ENCODE measurements at regions not wholly inside any gene's neighbourhood (a gene's known extent, or its start where the extent isn't known, plus 50 kb on each side); places are given as distances from the start of the nearest gene placed in this dataset.

DNA sequence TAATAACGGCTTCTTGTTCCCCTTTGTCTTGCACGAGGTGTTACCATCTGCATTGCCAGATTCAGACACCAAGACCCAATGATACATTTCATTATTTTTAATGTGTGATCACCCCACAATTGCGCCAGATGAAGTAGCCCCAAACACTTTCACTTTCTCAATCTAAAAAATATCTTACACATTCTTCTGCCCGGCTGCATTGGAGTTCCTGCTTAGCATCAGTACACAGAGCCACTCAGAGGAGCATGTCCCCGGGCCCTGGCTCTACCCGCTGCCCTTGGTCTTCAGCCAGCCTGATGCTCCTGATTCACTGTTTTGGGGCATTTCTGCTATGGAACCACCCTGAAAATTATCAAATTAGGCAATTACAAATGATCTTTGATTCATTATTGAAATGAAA is 66.0 kb upstream of the TENM3 start:
- Histone ChIP-seq H3K4me1 (ENCODE audit: insufficient read depth, low read length) (peaks cover 43% of the 10 kb centered on the region), H3K4me3 (ENCODE audit: low read length) (no peak overlapping the region), H3K9ac (ENCODE audit: low read depth, low read length) (no peak overlapping the region), H3K27ac (ENCODE audit: low read depth, low read length) (no peak overlapping the region), H3K9me3 (ENCODE audit: insufficient read depth, low read depth, low read length) (no peaks in the 10 kb centered on the region), H3K27me3 (ENCODE audit: insufficient read depth, low read length) (no peaks in the 10 kb centered on the region), H3K36me3 (ENCODE audit: insufficient read depth, low read length) (no peaks in the 10 kb centered on the region)
- WGBS = 92% methylated on average over 6 of the region's 6 CpGs

DNA sequence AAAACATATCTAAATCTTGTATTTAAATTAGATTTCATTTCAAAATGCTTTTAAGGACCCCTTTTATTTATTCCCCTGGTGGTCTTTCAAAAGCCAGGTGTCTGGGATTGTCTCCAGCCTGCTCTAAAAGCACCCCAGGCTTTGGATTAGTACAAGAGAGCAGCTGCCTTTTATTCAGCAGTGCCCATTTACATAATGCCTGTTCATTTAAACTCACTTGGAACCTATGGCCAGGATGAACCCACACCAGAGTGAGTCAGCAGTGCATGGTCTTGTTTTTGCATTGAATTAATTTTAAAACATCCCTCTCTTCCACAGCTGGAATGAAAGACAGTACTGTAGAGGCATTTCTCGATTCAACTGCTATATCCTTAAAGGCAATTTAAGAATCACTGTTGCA is 64.1 kb upstream of the TENM3 start:
- Histone ChIP-seq H3K9me3 (ENCODE audit: insufficient read depth, low read depth, low read length) (no peaks in the 10 kb centered on the region), H3K27ac (ENCODE audit: low read depth, low read length) (peak overlapping the region; percentile 51; the same call in 1 of the 2 replicates), H3K4me3 (ENCODE audit: low read length) (no peak overlapping the region), H3K36me3 (ENCODE audit: insufficient read depth, low read length) (no peaks in the 10 kb centered on the region), H3K4me1 (ENCODE audit: insufficient read depth, low read length) (peaks cover 43% of the 10 kb centered on the region), H3K9ac (ENCODE audit: low read depth, low read length) (peak overlapping the region; percentile 10; the same call in 1 of the 2 replicates), H3K27me3 (ENCODE audit: insufficient read depth, low read length) (no peaks in the 10 kb centered on the region)
- WGBS = 100% methylated on average over 1 of the region's 1 CpG

- Histone ChIP-seq H3K4me3 (ENCODE audit: low read length) (no peak overlapping the region), H3K36me3 (ENCODE audit: insufficient read depth, low read length) (no peaks in the 10 kb centered on the region), H3K9ac (ENCODE audit: low read depth, low read length) (no peak overlapping the region), H3K27me3 (ENCODE audit: insufficient read depth, low read length) (no peaks in the 10 kb centered on the region), H3K4me1 (ENCODE audit: insufficient read depth, low read length) (peaks cover 43% of the 10 kb centered on the region), H3K27ac (ENCODE audit: low read depth, low read length) (no peak overlapping the region; the same call in 1 of the 2 replicates), H3K9me3 (ENCODE audit: insufficient read depth, low read depth, low read length) (no peaks in the 10 kb centered on the region)
- no CpG with 5 or more reads among the region's 1 CpG for WGBS
Observed at GRCh38 chr4:182179751-182180150, 63.5 kb upstream of the TENM3 start.

DNA sequence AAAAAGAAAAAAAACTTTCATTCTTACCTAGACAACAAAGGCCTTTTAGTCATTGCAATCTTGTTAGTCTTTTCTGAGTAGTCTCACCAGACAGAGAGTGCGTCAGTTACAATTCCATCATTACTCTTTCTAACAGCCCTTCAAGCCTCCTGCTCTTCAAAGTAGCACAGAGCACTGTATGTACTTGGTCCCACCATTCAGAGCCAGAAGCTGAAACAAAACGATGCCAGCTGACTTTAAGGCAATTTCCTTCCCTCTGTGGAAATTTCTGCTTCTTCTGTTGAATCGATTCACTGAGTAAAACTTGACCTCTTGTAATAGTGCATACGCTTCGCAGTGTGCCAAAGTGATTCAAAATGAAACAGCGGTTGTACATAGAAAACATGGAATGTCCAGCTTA is 57.7 kb upstream of the TENM3 start:
- Histone ChIP-seq H3K27ac (ENCODE audit: low read depth, low read length) (no peak overlapping the region), H3K27me3 (ENCODE audit: insufficient read depth, low read length) (no peaks in the 10 kb centered on the region)
- whole genome bisulfite sequencing = 91% methylated on average over 6 of the region's 6 CpGs

GRCh38 chr4:182187674-182188073 is 55.5 kb upstream of the TENM3 start:
- Histone ChIP-seq H3K27me3 (ENCODE audit: insufficient read depth, low read length) (no peaks in the 10 kb centered on the region), H3K9ac (ENCODE audit: low read depth, low read length) (no peak overlapping the region), H3K36me3 (ENCODE audit: insufficient read depth, low read length) (no peaks in the 10 kb centered on the region), H3K4me3 (ENCODE audit: low read length) (no peak overlapping the region), H3K9me3 (ENCODE audit: insufficient read depth, low read depth, low read length) (no peaks in the 10 kb centered on the region), H3K27ac (ENCODE audit: low read depth, low read length) (no peak overlapping the region), H3K4me1 (ENCODE audit: insufficient read depth, low read length) (peaks cover 18% of the 10 kb centered on the region)
- WGBS = 95% methylated on average over 1 of the region's 2 CpGs

More for the DNA sequence above, 57.7 kb upstream of the TENM3 start:
- peaks cover 21% of the 10 kb centered on the region for H3K4me1 ChIP-seq (ENCODE audit: insufficient read depth, low read length)
- no peak overlapping the region for H3K4me3 ChIP-seq (ENCODE audit: low read length)
- H3K36me3 ChIP-seq (ENCODE audit: insufficient read depth, low read length) = no peaks in the 10 kb centered on the region
- no peaks in the 10 kb centered on the region for H3K9me3 ChIP-seq (ENCODE audit: insufficient read depth, low read depth, low read length)
- no peak overlapping the region for H3K9ac ChIP-seq (ENCODE audit: low read depth, low read length)

GRCh38 chr4:182188622-182189021 is 54.6 kb upstream of the TENM3 start:
- H3K9me3 ChIP-seq (ENCODE audit: insufficient read depth, low read depth, low read length) = no peaks in the 10 kb centered on the region
- peaks cover 18% of the 10 kb centered on the region for H3K4me1 ChIP-seq (ENCODE audit: insufficient read depth, low read length)
- no peaks in the 10 kb centered on the region for H3K27me3 ChIP-seq (ENCODE audit: insufficient read depth, low read length)
- H3K36me3 ChIP-seq (ENCODE audit: insufficient read depth, low read length) = no peaks in the 10 kb centered on the region
- H3K9ac ChIP-seq (ENCODE audit: low read depth, low read length) = no peak overlapping the region
- H3K27ac ChIP-seq (ENCODE audit: low read depth, low read length) = no peak overlapping the region
- WGBS = 92% methylated on average over 2 of the region's 3 CpGs
- H3K4me3 ChIP-seq (ENCODE audit: low read length) = no peak overlapping the region

DNA sequence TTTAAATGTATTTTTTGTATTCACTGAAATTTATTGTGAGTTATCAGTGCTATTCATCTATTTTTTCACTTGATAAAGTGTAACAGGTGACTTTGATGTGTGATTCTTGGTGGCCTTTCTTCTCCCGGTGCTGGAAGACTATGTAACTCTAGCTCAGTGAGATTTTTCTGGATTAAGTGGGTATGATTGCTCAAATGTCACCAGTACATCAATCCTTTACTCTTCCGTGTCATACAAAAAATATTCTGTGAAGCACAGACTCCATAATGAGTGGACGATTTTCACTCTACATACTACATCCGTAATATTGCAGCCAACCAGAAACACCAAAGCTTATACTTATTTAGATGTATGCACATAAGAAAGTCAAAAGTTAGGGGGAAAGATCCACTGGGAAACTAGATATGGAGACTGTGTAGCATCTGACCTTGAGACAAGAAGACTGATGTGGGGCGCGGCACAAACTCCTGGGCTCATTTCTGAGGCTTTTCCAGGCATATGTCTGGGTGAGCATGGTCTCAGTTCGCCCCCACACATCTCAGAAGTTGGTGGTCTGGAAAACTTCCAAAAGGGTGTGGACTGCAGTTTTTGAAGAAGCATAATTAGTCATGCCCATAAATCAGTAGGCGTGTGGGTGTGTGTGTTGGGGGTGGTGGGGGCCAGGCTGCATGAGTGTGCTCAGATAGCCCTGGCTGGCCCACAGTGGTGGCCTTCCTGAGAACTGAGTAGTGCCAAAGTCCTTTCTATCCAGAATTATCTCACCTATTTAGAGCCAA is 53.9 kb upstream of the TENM3 start:
- H3K36me3 ChIP-seq (ENCODE audit: insufficient read depth, low read length) = no peaks in the 10 kb centered on the region
- H3K9me3 ChIP-seq (ENCODE audit: insufficient read depth, low read depth, low read length) = no peaks in the 10 kb centered on the region
- no peak overlapping the region for H3K4me3 ChIP-seq (ENCODE audit: low read length)
- 96% methylated on average over 8 of the region's 8 CpGs for WGBS
- peaks cover 18% of the 10 kb centered on the region for H3K4me1 ChIP-seq (ENCODE audit: insufficient read depth, low read length)
- H3K27ac ChIP-seq (ENCODE audit: low read depth, low read length) = no peak overlapping the region
- H3K9ac ChIP-seq (ENCODE audit: low read depth, low read length) = no peak overlapping the region
- H3K27me3 ChIP-seq (ENCODE audit: insufficient read depth, low read length) = no peaks in the 10 kb centered on the region

DNA sequence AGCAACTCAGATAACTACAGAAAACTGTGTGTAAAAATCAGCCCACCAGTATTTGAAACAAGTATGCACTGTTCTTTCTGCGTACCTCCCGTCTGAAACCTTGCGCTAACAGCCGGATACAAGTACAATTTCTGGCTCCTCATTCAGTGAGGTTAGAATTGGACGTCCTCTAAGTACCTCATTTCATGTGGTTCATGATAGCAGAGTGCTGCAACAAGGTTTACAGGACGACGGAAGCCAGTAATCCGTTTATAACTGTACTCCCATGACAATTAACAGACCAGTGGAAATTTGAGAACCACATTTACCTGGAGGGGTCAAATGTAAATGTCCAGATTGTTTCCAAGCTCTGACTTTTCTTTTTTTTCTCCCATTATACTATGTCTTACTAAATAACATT is 52.9 kb upstream of the TENM3 start:
- WGBS = 90% methylated on average over 8 of the region's 8 CpGs
- Histone ChIP-seq H3K36me3 (ENCODE audit: insufficient read depth, low read length) (no peaks in the 10 kb centered on the region), H3K4me1 (ENCODE audit: insufficient read depth, low read length) (peaks cover 18% of the 10 kb centered on the region), H3K27ac (ENCODE audit: low read depth, low read length) (no peak overlapping the region), H3K27me3 (ENCODE audit: insufficient read depth, low read length) (no peaks in the 10 kb centered on the region), H3K9ac (ENCODE audit: low read depth, low read length) (no peak overlapping the region), H3K4me3 (ENCODE audit: low read length) (no peak overlapping the region), H3K9me3 (ENCODE audit: insufficient read depth, low read depth, low read length) (no peaks in the 10 kb centered on the region)

DNA sequence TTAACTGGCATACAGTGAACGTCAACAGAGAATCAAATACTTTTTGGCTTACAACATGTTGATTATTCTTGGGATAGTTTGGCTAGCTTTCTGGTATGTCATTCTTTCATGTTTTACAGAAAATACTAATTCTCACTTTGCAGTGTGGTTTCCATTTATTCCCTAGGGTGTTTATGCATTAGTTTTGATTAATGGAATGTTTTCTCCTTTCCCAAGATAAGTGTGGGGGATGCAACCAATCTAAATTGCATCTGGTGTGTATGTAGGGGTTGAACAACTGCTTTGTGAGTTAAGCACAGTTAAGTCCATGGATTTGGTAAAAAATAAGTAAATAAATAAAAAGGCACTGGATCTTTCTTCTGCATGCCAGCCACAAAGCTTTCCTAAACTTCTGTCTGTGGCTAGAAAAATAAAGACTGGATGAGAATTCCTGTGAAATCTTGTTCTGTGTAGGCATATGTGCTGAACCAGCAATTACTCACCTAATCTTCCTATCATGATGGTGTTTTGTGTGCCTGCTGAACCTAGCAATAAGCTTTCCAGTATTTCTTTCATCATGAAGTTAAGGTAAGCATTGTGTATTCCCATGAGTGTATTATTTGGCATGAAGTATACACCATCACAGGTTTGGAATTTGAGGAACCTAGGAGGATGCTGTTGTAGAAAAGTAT is 50.6 kb upstream of the TENM3 start:
- no peaks in the 10 kb centered on the region for H3K36me3 ChIP-seq (ENCODE audit: insufficient read depth, low read length)
- H3K27me3 ChIP-seq (ENCODE audit: insufficient read depth, low read length) = no peaks in the 10 kb centered on the region
- H3K4me1 ChIP-seq (ENCODE audit: insufficient read depth, low read length) = peaks cover 23% of the 10 kb centered on the region
- H3K9me3 ChIP-seq (ENCODE audit: insufficient read depth, low read depth, low read length) = no peaks in the 10 kb centered on the region
- no peak overlapping the region for H3K27ac ChIP-seq (ENCODE audit: low read depth, low read length)
- H3K9ac ChIP-seq (ENCODE audit: low read depth, low read length) = no peak overlapping the region
- WGBS = 84% methylated on average over 1 of the region's 1 CpG
- H3K4me3 ChIP-seq (ENCODE audit: low read length) = no peak overlapping the region

- H3K27me3 ChIP-seq (ENCODE audit: insufficient read depth, low read length) = no peaks in the 10 kb centered on the region
- peaks cover 23% of the 10 kb centered on the region for H3K4me1 ChIP-seq (ENCODE audit: insufficient read depth, low read length)
- H3K4me3 ChIP-seq (ENCODE audit: low read length) = no peak overlapping the region
- no peaks in the 10 kb centered on the region for H3K9me3 ChIP-seq (ENCODE audit: insufficient read depth, low read depth, low read length)
- no peak overlapping the region for H3K27ac ChIP-seq (ENCODE audit: low read depth, low read length)
- 96% methylated on average over 8 of the region's 8 CpGs for WGBS
- no peak overlapping the region for H3K9ac ChIP-seq (ENCODE audit: low read depth, low read length)
- H3K36me3 ChIP-seq (ENCODE audit: insufficient read depth, low read length) = no peaks in the 10 kb centered on the region
Observed at GRCh38 chr4:182193311-182193710, 49.9 kb upstream of the TENM3 start.

Data from HUES64 (cell line).